A673 (cell line): ENCODE measurements at regions not wholly inside any gene's neighbourhood (a gene's known extent, or its start where the extent isn't known, plus 50 kb on each side); places are given as distances from the start of the nearest gene placed in this dataset.

Source experiments
- BruUV-seq: library from RNA; stranded (reverse); fragments of 400-500 nt; replicated peaks from 2 replicates; lab custom pipeline; 2021; lab: Mats Ljungman, UMichigan
- CTCF ChIA-PET: fragments of 300-600 bp; sonication (Branson Sonifier 250); formaldehyde crosslinking; loops from one replicate; lab custom pipeline; 2022; ENCODE audit warnings: antibody characterized with exemption; lab: Charles Lee
- POLR2A ChIA-PET: fragments of 300-600 bp; sonication (Branson Sonifier 250); formaldehyde crosslinking; loops from one replicate; lab custom pipeline; 2022; ENCODE audit warnings: antibody characterized with exemption; ENCODE audit not compliant: low non-redundant PET; lab: Charles Lee
- DNase-seq: peaks from one replicate; pipeline ENCODE4 v3.0.0-alpha.2; 2015; ENCODE audit warnings: low spot score
- H3K27ac ChIP-seq: fragments of 200-600 bp; sonication (generic); 2 replicates; pipeline ENCODE4 v1.5.1; 2016; ENCODE audit warnings: mixed run types, low read depth, mild to moderate bottlenecking, mixed read lengths, antibody characterized with exemption, low read length; ENCODE audit not compliant: poor library complexity, severe bottlenecking
- H3K27me3 ChIP-seq: fragments of 200-600 bp; sonication (generic); replicated peaks from 2 replicates; pipeline ENCODE4 v1.6.1; 2017; ENCODE audit warnings: mixed run types, low read depth, mild to moderate bottlenecking, mixed read lengths, antibody characterized with exemption, low read length; ENCODE audit not compliant: insufficient read depth, poor library complexity
- H3K36me3 ChIP-seq: fragments of 200-600 bp; sonication (generic); 2 replicates; pipeline ENCODE4 v1.6.1; 2016; ENCODE audit warnings: mixed run types, mild to moderate bottlenecking, mixed read lengths, antibody characterized with exemption, low read length; ENCODE audit not compliant: insufficient read depth, poor library complexity, severe bottlenecking
- H3K4me1 ChIP-seq: fragments of 200-600 bp; sonication (generic); 2 replicates; pipeline ENCODE4 v1.6.1; 2017; ENCODE audit warnings: mixed run types, mild to moderate bottlenecking, mixed read lengths, antibody characterized with exemption, low read length; ENCODE audit not compliant: insufficient read depth, poor library complexity, severe bottlenecking
- H3K4me3 ChIP-seq: fragments of 200-600 bp; sonication (generic); 2 replicates; pipeline ENCODE4 v1.5.1; 2016; ENCODE audit warnings: low read depth, mixed run types, mild to moderate bottlenecking, mixed read lengths, low read length; ENCODE audit not compliant: poor library complexity, severe bottlenecking
- H3K9me3 ChIP-seq: fragments of 200-600 bp; sonication (generic); 2 replicates; pipeline ENCODE4 v1.6.1; 2016; ENCODE audit warnings: mixed run types, low read depth, mild to moderate bottlenecking, mixed read lengths, antibody characterized with exemption, low read length; ENCODE audit not compliant: poor library complexity, severe bottlenecking
- EZH2 ChIP-seq: fragments of 200-600 bp; sonication (generic); IDR thresholded peaks from 2 replicates; pipeline ENCODE4 v1.6.1; 2017; ENCODE audit warnings: borderline replicate concordance, low read depth, mild to moderate bottlenecking, mixed read lengths, antibody characterized with exemption, low read length; ENCODE audit not compliant: poor library complexity, severe bottlenecking
- intact Hi-C: fragments of 100-400 bp; cut with micrococcal nuclease; formaldehyde crosslinking; loops from one replicate; pipeline ENCODE4 v1.10.0; 2022; ENCODE audit not compliant: unreplicated experiment
- TF ChIP-seq, protein P1 (sequence below): fragments of 300-800, 200-600 bp; sonication (generic); conservative IDR thresholded peaks from 2 replicates; pipeline ENCODE4 v1.5.1; 2017; ENCODE audit warnings: low read depth, mild to moderate bottlenecking, antibody characterized with exemption, low read length, moderate library complexity, mixed read lengths

DNA sequence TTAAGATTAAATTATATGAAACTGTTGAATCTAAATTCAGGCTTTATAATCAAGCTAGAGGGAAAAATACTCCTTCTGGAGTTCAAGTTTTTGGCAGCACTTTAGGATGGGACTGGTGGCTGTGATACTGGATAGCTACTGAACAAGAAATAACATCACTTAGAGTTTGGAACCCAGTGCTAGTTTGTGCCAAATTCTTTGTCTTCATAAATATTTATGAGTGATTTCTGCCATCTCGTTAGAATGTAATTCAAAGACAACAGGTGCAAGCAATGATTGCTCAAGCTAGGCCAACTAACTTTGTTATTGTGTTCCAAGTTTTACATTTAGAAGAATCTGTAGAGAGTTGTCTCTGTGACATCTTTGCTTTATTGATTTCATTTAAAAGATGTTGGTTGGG lies 417.9 kb downstream of the FAT4 start:
- Histone ChIP-seq H3K36me3 (no peaks in the 10 kb centered on the region), H3K4me1 (peaks cover 7% of the 10 kb centered on the region), H3K9me3 (no peaks in the 10 kb centered on the region), H3K27me3 (no peaks in the 10 kb centered on the region), H3K27ac (no peak overlapping the region), H3K4me3 (no peak overlapping the region)
- BruUV-seq, result no TSS peak
- no peak for TF ChIP-seq EZH2
- TF ChIP-seq, protein P1, sequence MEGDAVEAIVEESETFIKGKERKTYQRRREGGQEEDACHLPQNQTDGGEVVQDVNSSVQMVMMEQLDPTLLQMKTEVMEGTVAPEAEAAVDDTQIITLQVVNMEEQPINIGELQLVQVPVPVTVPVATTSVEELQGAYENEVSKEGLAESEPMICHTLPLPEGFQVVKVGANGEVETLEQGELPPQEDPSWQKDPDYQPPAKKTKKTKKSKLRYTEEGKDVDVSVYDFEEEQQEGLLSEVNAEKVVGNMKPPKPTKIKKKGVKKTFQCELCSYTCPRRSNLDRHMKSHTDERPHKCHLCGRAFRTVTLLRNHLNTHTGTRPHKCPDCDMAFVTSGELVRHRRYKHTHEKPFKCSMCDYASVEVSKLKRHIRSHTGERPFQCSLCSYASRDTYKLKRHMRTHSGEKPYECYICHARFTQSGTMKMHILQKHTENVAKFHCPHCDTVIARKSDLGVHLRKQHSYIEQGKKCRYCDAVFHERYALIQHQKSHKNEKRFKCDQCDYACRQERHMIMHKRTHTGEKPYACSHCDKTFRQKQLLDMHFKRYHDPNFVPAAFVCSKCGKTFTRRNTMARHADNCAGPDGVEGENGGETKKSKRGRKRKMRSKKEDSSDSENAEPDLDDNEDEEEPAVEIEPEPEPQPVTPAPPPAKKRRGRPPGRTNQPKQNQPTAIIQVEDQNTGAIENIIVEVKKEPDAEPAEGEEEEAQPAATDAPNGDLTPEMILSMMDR, result no peak
- ChIA-PET POLR2A (no interaction called here), CTCF (no interaction called here)
- intact Hi-C loops, result no loop called here
- peak; percentile 10 for DNase-seq

DNA sequence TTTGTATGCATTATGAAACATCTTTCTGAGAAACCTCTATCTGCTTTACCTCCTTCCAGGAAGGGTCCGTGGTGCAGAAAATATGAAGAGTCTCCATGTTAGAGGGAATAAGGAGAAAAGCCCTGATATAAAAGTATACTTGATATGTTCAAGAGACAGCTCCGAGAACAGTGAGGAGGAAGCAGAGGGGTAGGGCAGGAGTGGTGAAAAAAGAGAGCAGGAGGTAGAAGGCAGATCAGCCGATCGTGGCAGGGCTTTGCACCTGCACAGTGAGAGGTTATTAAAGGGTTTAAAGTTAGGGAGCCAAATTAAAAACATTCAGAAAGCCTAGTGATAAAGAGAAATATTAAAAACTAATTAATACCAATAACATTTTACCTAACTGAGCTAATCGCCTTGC lies 419.7 kb downstream of the FAT4 start:
- peaks cover 7% of the 10 kb centered on the region for H3K4me1 ChIP-seq
- H3K27me3 ChIP-seq, result no peaks in the 10 kb centered on the region
- no peak overlapping the region for H3K27ac ChIP-seq
- no peak for DNase-seq
- TF ChIP-seq, protein P1, result no peak
- TF ChIP-seq EZH2, result no peak
- H3K4me3 ChIP-seq, result no peak overlapping the region
- BruUV-seq, result no TSS peak
- CTCF ChIA-PET, result no interaction called here
- H3K36me3 ChIP-seq, result no peaks in the 10 kb centered on the region
- POLR2A ChIA-PET, result no interaction called here
- H3K9me3 ChIP-seq, result no peaks in the 10 kb centered on the region
- intact Hi-C loops, result no loop called here

GRCh38 chr4:125735102-125735501 lies 420.3 kb downstream of the FAT4 start:
- no peak overlapping the region for H3K4me3 ChIP-seq
- no TSS peak for BruUV-seq
- H3K27me3 ChIP-seq, result no peaks in the 10 kb centered on the region
- ChIA-PET POLR2A (no interaction called here), CTCF (no interaction called here)
- H3K9me3 ChIP-seq, result no peaks in the 10 kb centered on the region
- intact Hi-C loops, result no loop called here
- H3K27ac ChIP-seq, result no peak overlapping the region
- peaks cover 7% of the 10 kb centered on the region for H3K4me1 ChIP-seq
- DNase-seq, result peak; percentile 59
- TF ChIP-seq, protein P1, result no peak
- no peak for TF ChIP-seq EZH2
- no peaks in the 10 kb centered on the region for H3K36me3 ChIP-seq
